ENCODE measurements at regions not wholly inside any gene's neighbourhood (a gene's known extent, or its start where the extent isn't known, plus 50 kb on each side); places are given as distances from the start of the nearest gene placed in this dataset.

DNA sequence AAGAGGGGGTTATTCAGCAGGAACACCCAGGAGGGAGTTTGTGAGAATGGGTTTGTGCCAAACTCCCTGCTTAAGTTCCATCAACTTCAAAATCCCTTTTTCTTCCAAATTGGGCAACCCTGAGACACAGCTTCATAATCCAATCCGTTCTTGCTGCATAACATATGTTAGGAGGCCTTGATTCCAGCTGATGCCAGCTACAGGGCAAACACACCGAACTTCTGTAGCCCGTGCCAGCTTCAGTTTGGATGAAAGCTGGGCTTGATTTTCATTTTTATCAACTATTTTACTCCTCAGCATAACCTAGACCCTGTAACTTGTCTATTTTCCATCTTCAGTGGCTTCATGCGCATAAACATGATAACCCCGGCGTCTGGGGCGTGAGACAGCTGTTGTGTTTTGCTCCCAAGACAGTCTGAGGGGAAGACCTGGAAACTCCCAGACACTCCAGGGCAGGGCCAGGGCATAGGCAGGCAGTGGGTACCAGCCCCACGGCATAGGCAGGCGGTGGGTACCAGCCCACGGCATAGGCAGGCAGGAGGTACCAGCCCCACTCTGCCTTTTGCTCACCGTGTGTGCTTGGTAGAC is 220.4 kb downstream of the C16orf95 start:
- DNase-seq, result no peak
- no peak overlapping the region for H2AK5ac ChIP-seq (ENCODE audit: low read length)
- no peak overlapping the region for H2BK15ac ChIP-seq (replicated peaks; ENCODE audit: low read depth)
- H3K18ac ChIP-seq (ENCODE audit: low read length), result no peak overlapping the region
- H3K4me2 ChIP-seq (ENCODE audit: low read length), result no peak overlapping the region
- H3K23ac ChIP-seq (ENCODE audit: low read length), result no peak overlapping the region
- no peaks in the 10 kb centered on the region for H3K27me3 ChIP-seq (ENCODE audit: insufficient read depth, low read length, poor library complexity)
- WGBS (ENCODE audit: extremely low coverage, insufficient coverage, low lambda C conversion rate), result no CpG with 5 or more reads among the region's 11 CpGs
- H3K27ac ChIP-seq (ENCODE audit: low read depth, low read length), result no peak overlapping the region
- H3K36me3 ChIP-seq (ENCODE audit: control insufficient read depth, insufficient read depth, low read length), result no peaks in the 10 kb centered on the region
- no peak overlapping the region for H2BK120ac ChIP-seq (ENCODE audit: low read depth, low read length)
- no peak overlapping the region for H3K4ac ChIP-seq (ENCODE audit: low read depth, low read length)
- H3K9ac ChIP-seq (ENCODE audit: low read length), result no peak overlapping the region
- no peak overlapping the region for H4K5ac ChIP-seq (ENCODE audit: low read length)
- H3K56ac ChIP-seq (ENCODE audit: low read length), result no peak overlapping the region
- H3K4me3 ChIP-seq (ENCODE audit: low read length), result no peak overlapping the region
- no peak overlapping the region for H4K8ac ChIP-seq (ENCODE audit: low read depth, low read length)
- H3K79me2 ChIP-seq (ENCODE audit: control insufficient read depth, insufficient read depth, low read length), result no peaks in the 10 kb centered on the region
- peaks cover 11% of the 10 kb centered on the region for H3K4me1 ChIP-seq (ENCODE audit: control insufficient read depth, low read depth, low read length)
- no peaks in the 10 kb centered on the region for H3K79me1 ChIP-seq (ENCODE audit: low read length)
- H2BK5ac ChIP-seq (ENCODE audit: low read length), result no peak overlapping the region

DNA sequence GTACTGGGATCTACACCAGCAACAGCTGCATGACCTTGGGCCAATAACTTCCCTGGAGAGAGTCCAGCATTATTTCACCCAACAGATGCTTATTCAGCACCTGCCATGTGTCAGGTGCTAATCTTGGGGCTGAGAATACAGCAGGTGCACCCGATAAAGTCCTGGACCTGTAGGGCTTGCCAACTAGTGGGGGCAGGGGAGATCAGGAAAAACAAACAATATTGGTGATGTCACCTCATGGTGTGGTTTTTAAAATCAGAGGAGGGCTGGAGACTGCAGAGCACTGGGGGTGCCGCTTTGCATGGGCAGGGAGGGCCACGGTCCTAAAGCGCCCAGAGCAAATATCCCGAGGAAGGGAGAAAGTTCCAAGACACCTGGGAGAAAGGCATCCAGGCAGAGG is 218.8 kb downstream of the C16orf95 start:
- H3K79me1 ChIP-seq (ENCODE audit: low read length), result no peaks in the 10 kb centered on the region
- H3K4me2 ChIP-seq (ENCODE audit: low read length), result no peak overlapping the region
- H3K27ac ChIP-seq (ENCODE audit: low read depth, low read length), result no peak overlapping the region
- no peak overlapping the region for H4K5ac ChIP-seq (ENCODE audit: low read length)
- peaks cover 11% of the 10 kb centered on the region for H3K4me1 ChIP-seq (ENCODE audit: control insufficient read depth, low read depth, low read length)
- H3K18ac ChIP-seq (ENCODE audit: low read length), result no peak overlapping the region
- H4K8ac ChIP-seq (ENCODE audit: low read depth, low read length), result no peak overlapping the region
- no peak overlapping the region for H3K56ac ChIP-seq (ENCODE audit: low read length)
- no peaks in the 10 kb centered on the region for H3K36me3 ChIP-seq (ENCODE audit: control insufficient read depth, insufficient read depth, low read length)
- DNase-seq, result no peak
- H2BK5ac ChIP-seq (ENCODE audit: low read length), result no peak overlapping the region
- no peak overlapping the region for H2BK120ac ChIP-seq (ENCODE audit: low read depth, low read length)
- H2AK5ac ChIP-seq (ENCODE audit: low read length), result no peak overlapping the region
- no CpG with 5 or more reads among the region's 5 CpGs for whole genome bisulfite sequencing (ENCODE audit: extremely low coverage, insufficient coverage, low lambda C conversion rate)
- H3K4ac ChIP-seq (ENCODE audit: low read depth, low read length), result no peak overlapping the region
- H3K27me3 ChIP-seq (ENCODE audit: insufficient read depth, low read length, poor library complexity), result no peaks in the 10 kb centered on the region
- H3K4me3 ChIP-seq (ENCODE audit: low read length), result no peak overlapping the region
- H3K23ac ChIP-seq (ENCODE audit: low read length), result no peak overlapping the region
- no peak overlapping the region for H2BK15ac ChIP-seq (replicated peaks; ENCODE audit: low read depth)
- no peak overlapping the region for H3K9ac ChIP-seq (ENCODE audit: low read length)
- H3K79me2 ChIP-seq (ENCODE audit: control insufficient read depth, insufficient read depth, low read length), result no peaks in the 10 kb centered on the region

DNA sequence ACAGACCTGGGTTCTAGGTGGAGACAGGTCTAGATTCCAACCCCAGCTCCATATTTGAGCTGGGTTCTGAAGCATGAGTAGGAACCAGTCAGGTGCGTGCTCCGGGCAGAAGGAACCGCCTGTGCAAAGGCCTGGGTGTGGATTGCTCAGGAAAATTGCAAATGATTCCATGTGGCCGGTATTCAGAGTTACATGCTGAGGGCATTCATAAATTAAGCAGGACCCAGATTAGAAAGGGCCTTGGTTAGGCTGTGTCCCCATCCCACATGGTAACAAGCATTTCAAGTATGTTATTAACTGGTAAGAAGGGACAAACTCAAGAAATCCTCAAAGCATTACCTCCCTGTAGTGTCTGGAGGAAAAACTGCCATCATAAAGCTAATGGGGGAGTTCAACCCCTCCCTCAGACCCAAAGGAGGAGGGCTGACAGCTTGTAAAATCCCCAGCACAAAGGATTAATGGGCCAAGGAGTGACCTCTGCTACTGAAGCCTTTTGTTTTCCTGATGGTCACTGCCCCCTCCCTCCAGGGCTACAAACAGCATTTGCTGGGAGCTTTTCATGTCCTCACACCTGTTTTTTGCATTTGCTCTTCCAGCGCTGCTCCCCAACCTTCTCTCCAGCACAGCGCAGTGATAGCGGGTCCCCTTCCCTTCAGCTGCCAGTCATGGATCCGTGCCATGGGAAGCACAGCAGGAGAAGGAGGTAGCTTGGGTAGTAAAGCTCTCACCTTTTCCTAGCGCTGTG is 218.0 kb downstream of the C16orf95 start:
- Histone ChIP-seq H3K4me1 (ENCODE audit: control insufficient read depth, low read depth, low read length) (peaks cover 11% of the 10 kb centered on the region), H3K56ac (ENCODE audit: low read length) (no peak overlapping the region), H3K4ac (ENCODE audit: low read depth, low read length) (no peak overlapping the region), H3K9ac (ENCODE audit: low read length) (no peak overlapping the region), H3K27ac (ENCODE audit: low read depth, low read length) (no peak overlapping the region), H3K4me2 (ENCODE audit: low read length) (no peak overlapping the region), H2BK120ac (ENCODE audit: low read depth, low read length) (no peak overlapping the region), H3K27me3 (ENCODE audit: insufficient read depth, low read length, poor library complexity) (no peaks in the 10 kb centered on the region), H4K8ac (ENCODE audit: low read depth, low read length) (no peak overlapping the region), H3K79me2 (ENCODE audit: control insufficient read depth, insufficient read depth, low read length) (no peaks in the 10 kb centered on the region), H2BK5ac (ENCODE audit: low read length) (no peak overlapping the region), H3K18ac (ENCODE audit: low read length) (no peak overlapping the region), H3K79me1 (ENCODE audit: low read length) (no peaks in the 10 kb centered on the region), H3K4me3 (ENCODE audit: low read length) (no peak overlapping the region), H4K5ac (ENCODE audit: low read length) (no peak overlapping the region), H2BK15ac (replicated peaks; ENCODE audit: low read depth) (no peak overlapping the region), H3K23ac (ENCODE audit: low read length) (no peak overlapping the region), H2AK5ac (ENCODE audit: low read length) (no peak overlapping the region), H3K36me3 (ENCODE audit: control insufficient read depth, insufficient read depth, low read length) (no peaks in the 10 kb centered on the region)
- WGBS (ENCODE audit: extremely low coverage, insufficient coverage, low lambda C conversion rate), result no CpG with 5 or more reads among the region's 9 CpGs
- no peak for DNase-seq

GRCh38 chr16:87100306-87101058 is 216.7 kb downstream of the C16orf95 start:
- Histone ChIP-seq H3K79me1 (ENCODE audit: low read length) (no peaks in the 10 kb centered on the region), H3K4me3 (ENCODE audit: low read length) (no peak overlapping the region), H4K5ac (ENCODE audit: low read length) (no peak overlapping the region), H2BK120ac (ENCODE audit: low read depth, low read length) (no peak overlapping the region), H3K4me1 (ENCODE audit: control insufficient read depth, low read depth, low read length) (peaks cover 11% of the 10 kb centered on the region), H4K8ac (ENCODE audit: low read depth, low read length) (no peak overlapping the region), H3K79me2 (ENCODE audit: control insufficient read depth, insufficient read depth, low read length) (no peaks in the 10 kb centered on the region), H3K4ac (ENCODE audit: low read depth, low read length) (no peak overlapping the region), H3K23ac (ENCODE audit: low read length) (no peak overlapping the region), H3K56ac (ENCODE audit: low read length) (peak overlapping the region; percentile 15), H3K27ac (ENCODE audit: low read depth, low read length) (no peak overlapping the region), H3K4me2 (ENCODE audit: low read length) (no peak overlapping the region), H3K9ac (ENCODE audit: low read length) (no peak overlapping the region), H3K27me3 (ENCODE audit: insufficient read depth, low read length, poor library complexity) (no peaks in the 10 kb centered on the region), H3K18ac (ENCODE audit: low read length) (no peak overlapping the region), H3K36me3 (ENCODE audit: control insufficient read depth, insufficient read depth, low read length) (no peaks in the 10 kb centered on the region), H2AK5ac (ENCODE audit: low read length) (no peak overlapping the region), H2BK5ac (ENCODE audit: low read length) (no peak overlapping the region), H2BK15ac (replicated peaks; ENCODE audit: low read depth) (no peak overlapping the region)
- WGBS (ENCODE audit: extremely low coverage, insufficient coverage, low lambda C conversion rate), result no CpG with 5 or more reads among the region's 11 CpGs
- peak; percentile 68 for DNase-seq

DNA sequence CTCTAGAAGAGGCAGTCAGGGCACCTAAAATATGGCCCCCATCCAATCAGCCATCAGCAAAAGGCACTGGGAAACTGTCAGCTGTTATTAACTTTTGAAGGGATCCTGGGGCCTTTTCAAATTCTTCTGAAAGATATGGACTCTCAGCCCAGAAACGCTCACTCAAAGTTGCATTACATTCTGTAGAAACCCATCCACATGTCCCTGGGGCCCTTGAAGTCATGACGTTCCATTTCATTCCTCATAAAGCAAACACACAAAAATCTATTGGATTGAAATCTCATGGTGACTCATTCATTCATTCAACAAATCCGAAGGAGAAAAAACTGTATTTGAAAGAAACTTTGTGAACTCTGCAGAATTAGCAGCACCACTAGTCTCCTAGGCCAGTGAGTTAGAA is 215.3 kb downstream of the C16orf95 start:
- Histone ChIP-seq H2BK120ac (ENCODE audit: low read depth, low read length) (no peak overlapping the region), H3K23ac (ENCODE audit: low read length) (no peak overlapping the region), H3K9ac (ENCODE audit: low read length) (no peak overlapping the region), H3K79me1 (ENCODE audit: low read length) (no peaks in the 10 kb centered on the region), H2BK5ac (ENCODE audit: low read length) (no peak overlapping the region), H2BK15ac (replicated peaks; ENCODE audit: low read depth) (no peak overlapping the region), H3K18ac (ENCODE audit: low read length) (no peak overlapping the region), H3K27ac (ENCODE audit: low read depth, low read length) (no peak overlapping the region), H3K4me3 (ENCODE audit: low read length) (no peak overlapping the region), H3K4me2 (ENCODE audit: low read length) (no peak overlapping the region), H3K36me3 (ENCODE audit: control insufficient read depth, insufficient read depth, low read length) (no peaks in the 10 kb centered on the region), H3K27me3 (ENCODE audit: insufficient read depth, low read length, poor library complexity) (no peaks in the 10 kb centered on the region), H4K5ac (ENCODE audit: low read length) (no peak overlapping the region), H3K4ac (ENCODE audit: low read depth, low read length) (no peak overlapping the region), H3K4me1 (ENCODE audit: control insufficient read depth, low read depth, low read length) (peaks cover 9% of the 10 kb centered on the region), H3K56ac (ENCODE audit: low read length) (no peak overlapping the region), H4K8ac (ENCODE audit: low read depth, low read length) (no peak overlapping the region), H3K79me2 (ENCODE audit: control insufficient read depth, insufficient read depth, low read length) (no peaks in the 10 kb centered on the region), H2AK5ac (ENCODE audit: low read length) (no peak overlapping the region)
- no CpG with 5 or more reads among the region's 3 CpGs for WGBS (ENCODE audit: extremely low coverage, insufficient coverage, low lambda C conversion rate)
- no peak for DNase-seq
